H1 (cell line): ENCODE measurements at regions not wholly inside any gene's neighbourhood (a gene's known extent, or its start where the extent isn't known, plus 50 kb on each side); places are given as distances from the start of the nearest gene placed in this dataset.

Experiments
- CTCF ChIA-PET: fragments of 300-600 bp; sonication (Branson Sonifier 250); formaldehyde crosslinking; loops from one replicate; lab custom pipeline; 2021; ENCODE audit not compliant: partially characterized antibody; lab: Charles Lee
- POLR2A ChIA-PET: fragments of 300-600 bp; sonication (Branson Sonifier 250); formaldehyde crosslinking; loops from one replicate; lab custom pipeline; 2021; ENCODE audit warnings: inconsistent platforms; ENCODE audit not compliant: partially characterized antibody; lab: Charles Lee
- DNase-seq, 2 experiments: peaks; one replicate each; pipeline versions ENCODE4 v3.0.0 to v3.0.0-alpha.2; 2010 to 2022; ENCODE audit warnings: low spot score in 2 of 2, low read depth in 1 of 2, mixed read lengths in 1 of 2
- FAIRE-seq: peaks from 2 replicates; lab custom pipeline; 2011; peaks lifted over from hg19 to GRCh38; lab: Jason Lieb, UNC
- H2AFZ ChIP-seq: 2 replicates; pipeline ENCODE4 v1.8.1; 2012; ENCODE audit warnings: low read length, inconsistent platforms
- H2AK5ac ChIP-seq: 2 replicates; pipeline ENCODE4 v1.6.1; 2013; ENCODE audit warnings: low read depth, low read length
- H2BK120ac ChIP-seq: replicated peaks from 2 replicates; pipeline ENCODE3; 2013; ENCODE audit warnings: low read depth, low read length, inconsistent platforms
- H2BK12ac ChIP-seq: 2 replicates; pipeline ENCODE4 v1.6.1; 2013; ENCODE audit warnings: low read depth, low read length
- H2BK15ac ChIP-seq: 2 replicates; pipeline ENCODE4 v1.6.1; 2013; ENCODE audit warnings: low read length
- H2BK20ac ChIP-seq: 2 replicates; pipeline ENCODE4 v1.6.1; 2013; ENCODE audit warnings: low read length
- H2BK5ac ChIP-seq: 2 replicates; pipeline ENCODE4 v1.6.1; 2013; ENCODE audit warnings: low read depth, low read length
- H3K14ac ChIP-seq: 2 replicates; pipeline ENCODE4 v1.6.1; 2013; ENCODE audit warnings: inconsistent platforms; ENCODE audit not compliant: insufficient read length
- H3K18ac ChIP-seq: 2 replicates; pipeline ENCODE4 v1.6.1; 2013; ENCODE audit warnings: low read length; ENCODE audit errors: extremely low read depth
- H3K23ac ChIP-seq: 2 replicates; pipeline ENCODE4 v1.6.1; 2013; ENCODE audit warnings: inconsistent platforms; ENCODE audit not compliant: insufficient read length
- H3K23me2 ChIP-seq: 2 replicates; pipeline ENCODE4 v1.6.1; 2013; ENCODE audit warnings: low read depth, low read length
- H3K27ac ChIP-seq: 2 replicates; pipeline ENCODE4 v1.6.1; 2011; ENCODE audit warnings: low read depth, low read length, inconsistent platforms
- H3K27me3 ChIP-seq, 4 experiments: replicated peaks in 1 of 4; 1 replicate in 1 of 4; 2 replicates in 3 of 4; pipeline versions ENCODE4 v1.6.1 to v1.8.1; 2011 to 2013; ENCODE audit warnings: low read length in 3 of 4, mild to moderate bottlenecking in 3 of 4, inconsistent platforms in 2 of 4, mixed read lengths in 2 of 4, moderate library complexity in 1 of 4; ENCODE audit not compliant: control insufficient read depth in 3 of 4, insufficient read depth in 3 of 4; ENCODE audit errors: extremely low read depth in 1 of 4
- H3K36me3 ChIP-seq, 4 experiments: 2 replicates each; pipeline versions ENCODE4 v1.6.1 to v1.8.1; 2011 to 2013; ENCODE audit warnings: mild to moderate bottlenecking in 4 of 4, low read length in 3 of 4, moderate library complexity in 2 of 4, control low read depth in 1 of 4, inconsistent platforms in 1 of 4; ENCODE audit not compliant: insufficient read depth in 4 of 4, control insufficient read depth in 2 of 4
- H3K4ac ChIP-seq: replicated peaks from 2 replicates; pipeline ENCODE3; 2013; ENCODE audit warnings: low read length, low read depth, mixed read lengths, inconsistent platforms; ENCODE audit not compliant: insufficient read length
- H3K4me1 ChIP-seq, 4 experiments: replicated peaks in 1 of 4; 1 replicate in 1 of 4; 2 replicates in 3 of 4; pipeline versions ENCODE4 v1.6.1 to v1.8.1; 2011 to 2013; ENCODE audit warnings: low read length in 3 of 4, inconsistent platforms in 2 of 4, mixed read lengths in 1 of 4; ENCODE audit not compliant: insufficient read depth in 4 of 4, control insufficient read depth in 3 of 4
- H3K4me2 ChIP-seq, 2 experiments: 2 replicates each; pipeline versions ENCODE4 v1.6.1 to v1.8.1; 2011 to 2013; ENCODE audit warnings: low read depth in 2 of 2, low read length in 2 of 2, control low read depth in 1 of 2, inconsistent platforms in 1 of 2, mild to moderate bottlenecking in 1 of 2; ENCODE audit not compliant: insufficient read depth in 1 of 2
- H3K4me3 ChIP-seq, 4 experiments: fragments of 200-600, 300-600 bp in 1 of 4; sonication (generic), shearing (Covaris generic), sonication (Bioruptor Twin) in 1 of 4; 2 replicates each; pipeline versions ENCODE4 v1.5.1 to v1.8.1; 2011 to 2016; ENCODE audit warnings: low read length in 4 of 4, low read depth in 3 of 4, control low read depth in 2 of 4, inconsistent platforms in 2 of 4, mild to moderate bottlenecking in 2 of 4, mixed read lengths in 1 of 4, moderate library complexity in 1 of 4; ENCODE audit not compliant: insufficient read depth in 2 of 4; ENCODE audit errors: extremely low read depth in 1 of 4
- H3K56ac ChIP-seq: replicated peaks from 2 replicates; pipeline ENCODE3; 2013; ENCODE audit warnings: low read depth, mild to moderate bottlenecking, mixed read lengths, low read length, inconsistent platforms; ENCODE audit not compliant: insufficient read length
- H3K79me1 ChIP-seq: 2 replicates; pipeline ENCODE4 v1.6.1; 2013; ENCODE audit warnings: low read depth, low read length, control low read depth
- H3K79me2 ChIP-seq, 2 experiments: 2 replicates each; pipeline versions ENCODE4 v1.6.1 to v1.8.1; 2012 to 2013; ENCODE audit warnings: low read length in 2 of 2, mild to moderate bottlenecking in 2 of 2, inconsistent platforms in 1 of 2; ENCODE audit not compliant: insufficient read depth in 2 of 2, control insufficient read depth in 1 of 2
- H3K9ac ChIP-seq, 4 experiments: replicated peaks in 1 of 4; 1 replicate in 1 of 4; 2 replicates in 3 of 4; pipeline versions ENCODE4 v1.6.1 to v1.8.1; 2011 to 2013; ENCODE audit warnings: low read depth in 3 of 4, low read length in 3 of 4, control low read depth in 2 of 4, mild to moderate bottlenecking in 2 of 4, moderate library complexity in 2 of 4, inconsistent platforms in 1 of 4; ENCODE audit errors: extremely low read depth in 1 of 4
- H3K9me3 ChIP-seq, 2 experiments: 2 replicates each; pipeline versions ENCODE4 v1.6.1 to v1.8.1; 2012 to 2013; ENCODE audit warnings: mild to moderate bottlenecking in 2 of 2, moderate library complexity in 2 of 2, control low read depth in 1 of 2, inconsistent platforms in 1 of 2, low read depth in 1 of 2, low read length in 1 of 2, mixed read lengths in 1 of 2; ENCODE audit not compliant: insufficient read depth in 2 of 2
- H4K20me1 ChIP-seq, 2 experiments: replicated peaks in 1 of 2; 2 replicates each; pipeline versions ENCODE3 to v1.8.1; 2011 to 2013; ENCODE audit warnings: inconsistent platforms in 2 of 2, low read length in 2 of 2, mild to moderate bottlenecking in 1 of 2; ENCODE audit not compliant: insufficient read depth in 2 of 2, control insufficient read depth in 1 of 2
- H4K5ac ChIP-seq: 2 replicates; pipeline ENCODE4 v1.6.1; 2013; ENCODE audit warnings: low read length, low read depth, mixed read lengths, inconsistent platforms; ENCODE audit not compliant: insufficient read length
- H4K8ac ChIP-seq: 2 replicates; pipeline ENCODE4 v1.8.0; 2013; ENCODE audit warnings: mild to moderate bottlenecking, moderate library complexity, low read length, inconsistent platforms; ENCODE audit not compliant: insufficient read depth; ENCODE audit errors: extremely low read depth
- H4K91ac ChIP-seq: replicated peaks from 2 replicates; pipeline ENCODE3; 2013; ENCODE audit warnings: low read length, mixed read lengths, inconsistent platforms; ENCODE audit not compliant: insufficient read length
- ASH2L ChIP-seq: fragments of 200-600, 300-600 bp; sonication (generic); IDR thresholded peaks from one replicate; pipeline ENCODE4 v1.7.1; 2017; ENCODE audit warnings: low read length
- HDAC2 ChIP-seq, 2 experiments: fragments of 300-600 bp in 1 of 2; sonication (generic) in 1 of 2; IDR thresholded peaks; 2 replicates each; pipeline ENCODE4 v1.6.1; 2011 to 2012; ENCODE audit warnings: low read depth in 2 of 2, low read length in 2 of 2, mild to moderate bottlenecking in 2 of 2, moderate library complexity in 2 of 2, borderline replicate concordance in 1 of 2, inconsistent platforms in 1 of 2
- WGBS, 2 experiments: shearing (Covaris generic) in 1 of 2; methylation state at CpG; one replicate each; pipeline versions ENCODE4 v1.1.6 to v1.1.7; 2013 to 2015; ENCODE audit warnings: low lambda C conversion rate in 2 of 2, mixed read lengths in 2 of 2, inconsistent platforms in 1 of 2, low coverage in 1 of 2, missing lambda C conversion rate in 1 of 2; ENCODE audit not compliant: insufficient replicate concordance in 2 of 2, insufficient coverage in 1 of 2, insufficient read length in 1 of 2; ENCODE audit errors: extremely low coverage in 1 of 2, missing lambda C conversion rate in 1 of 2; 5-methylcytosine and 5-hydroxymethylcytosine counted together
- TF ChIP-seq, protein P1 (sequence below): IDR thresholded peaks from 2 replicates; pipeline ENCODE4 v1.6.1; 2012; ENCODE audit warnings: inconsistent platforms
- TF ChIP-seq, protein P2 (sequence below): IDR thresholded peaks from 2 replicates; pipeline ENCODE4 v1.6.1; 2012; ENCODE audit warnings: inconsistent platforms

DNA sequence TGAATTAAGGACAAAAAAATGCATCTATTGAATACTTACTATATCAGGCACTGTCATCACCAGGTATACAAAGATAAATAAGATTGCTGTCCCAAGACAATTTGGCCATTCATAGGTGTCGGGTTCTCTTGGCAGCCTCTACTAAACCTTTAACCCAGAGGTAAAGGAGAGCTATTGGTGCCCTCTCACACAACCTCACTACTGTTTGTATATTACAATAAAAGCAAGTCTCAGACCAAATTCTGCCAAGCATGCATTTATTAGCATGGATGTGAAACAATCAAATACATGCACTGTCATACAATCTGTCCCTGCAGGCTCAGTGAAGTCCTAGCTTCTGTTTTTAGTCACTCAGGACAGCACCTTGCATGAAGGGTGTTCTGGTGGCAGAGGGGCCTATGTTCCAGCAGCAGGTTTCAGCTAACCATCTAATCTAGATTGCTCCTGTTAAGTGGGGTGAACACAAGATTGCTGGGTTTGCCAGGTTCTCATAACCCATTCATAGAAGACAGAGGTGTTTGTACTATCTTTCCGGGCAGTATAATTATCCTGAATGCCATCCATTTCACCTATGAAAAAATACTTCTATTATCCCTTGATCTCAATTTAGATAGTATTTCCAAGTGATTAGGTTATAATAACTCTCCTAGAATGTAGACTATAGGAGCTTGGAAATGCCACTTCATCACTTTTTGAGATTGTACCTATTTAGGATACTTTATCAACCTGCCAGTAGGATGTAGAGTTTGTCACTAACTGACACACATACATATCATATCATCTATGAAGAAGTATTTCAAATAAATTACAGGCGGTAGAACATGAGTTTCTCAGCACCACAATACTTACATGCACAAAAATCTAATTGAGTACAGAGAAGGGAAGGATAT is 254.0 kb upstream of the KRR1 start:
- no peak overlapping the region for H3K9ac ChIP-seq
- no peak overlapping the region for H2AFZ ChIP-seq
- no peak for FAIRE-seq
- no peak overlapping the region for H3K4me2 ChIP-seq
- no peak overlapping the region for H2BK5ac ChIP-seq
- no peaks in the 10 kb centered on the region for H3K79me1 ChIP-seq
- TF ChIP-seq, protein P1, sequence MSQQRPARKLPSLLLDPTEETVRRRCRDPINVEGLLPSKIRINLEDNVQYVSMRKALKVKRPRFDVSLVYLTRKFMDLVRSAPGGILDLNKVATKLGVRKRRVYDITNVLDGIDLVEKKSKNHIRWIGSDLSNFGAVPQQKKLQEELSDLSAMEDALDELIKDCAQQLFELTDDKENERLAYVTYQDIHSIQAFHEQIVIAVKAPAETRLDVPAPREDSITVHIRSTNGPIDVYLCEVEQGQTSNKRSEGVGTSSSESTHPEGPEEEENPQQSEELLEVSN: no peak
- TF ChIP-seq ASH2L: no peak
- no peak for TF ChIP-seq HDAC2 (IDR thresholded peaks at IDR 0.05; ENCODE audit: borderline replicate concordance in 1 of 2, low read depth in 2 of 2, low read length in 2 of 2)
- TF ChIP-seq, protein P2, sequence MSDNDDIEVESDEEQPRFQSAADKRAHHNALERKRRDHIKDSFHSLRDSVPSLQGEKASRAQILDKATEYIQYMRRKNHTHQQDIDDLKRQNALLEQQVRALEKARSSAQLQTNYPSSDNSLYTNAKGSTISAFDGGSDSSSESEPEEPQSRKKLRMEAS: no peak
- no peak overlapping the region for H3K18ac ChIP-seq
- H3K36me3 ChIP-seq: no peaks in the 10 kb centered on the region
- H3K14ac ChIP-seq: no peak overlapping the region
- no peak for DNase-seq
- H3K56ac ChIP-seq: no peak overlapping the region
- H2BK12ac ChIP-seq: no peak overlapping the region; the same call in 1 of the 2 replicates
- H2BK120ac ChIP-seq: no peak overlapping the region
- H2BK15ac ChIP-seq: no peak overlapping the region
- peaks cover 0 to 12% (median 1%) of the 10 kb centered on the region in 4 experiments; a peak in 3 of 7 replicates for H3K4me1 ChIP-seq
- no peak overlapping the region for H4K5ac ChIP-seq
- H4K20me1 ChIP-seq: no peaks in the 10 kb centered on the region
- no peaks in the 10 kb centered on the region for H3K79me2 ChIP-seq
- ChIA-PET CTCF (interaction anchor here (1.1 to 1.7 kb wide), 4 partner anchors 15 to 239 kb away, joined by 3 to 4 read pairs (median 3); no protein-coding TSS in a partner anchor), POLR2A (no interaction called here)
- H2AK5ac ChIP-seq: no peak overlapping the region
- WGBS, 2 experiments: 71% methylated on average over 3 of the region's 3 CpGs; no CpG with 5 or more reads in 1 of the 2 experiments
- H3K27ac ChIP-seq: no peak overlapping the region
- no peaks in the 10 kb centered on the region for H3K9me3 ChIP-seq
- H3K23me2 ChIP-seq: no peaks in the 10 kb centered on the region
- no peak overlapping the region for H3K4ac ChIP-seq
- H3K23ac ChIP-seq: no peak overlapping the region
- no peak overlapping the region for H4K91ac ChIP-seq
- no peak overlapping the region for H3K4me3 ChIP-seq
- H4K8ac ChIP-seq: no peak overlapping the region
- H3K27me3 ChIP-seq: no peaks in the 10 kb centered on the region
- H2BK20ac ChIP-seq: no peak overlapping the region
